CD4-positive, alpha-beta T cell (primary cell): ENCODE measurements at regions not wholly inside any gene's neighbourhood (a gene's known extent, or its start where the extent isn't known, plus 50 kb on each side); places are given as distances from the start of the nearest gene placed in this dataset.

Experiments
- ATAC-seq: fragments of 200-7000 bp; cut with Tn5 transposase; one replicate; pipeline ENCODE4 v1.10.0; 2022; ENCODE audit warnings: mild to moderate bottlenecking; ENCODE audit not compliant: poor library complexity
- CTCF ChIA-PET: fragments of 350-600 bp; sonication (Branson Sonifier 250); formaldehyde crosslinking; loops from one replicate; lab custom pipeline; 2021; ENCODE audit warnings: antibody characterized with exemption, inconsistent platforms; lab: Charles Lee
- POLR2A ChIA-PET: fragments of 350-600 bp; sonication (Branson Sonifier 250); formaldehyde crosslinking; loops from one replicate; lab custom pipeline; 2021; ENCODE audit warnings: antibody characterized with exemption, inconsistent platforms; lab: Charles Lee
- DNase-seq, 14 experiments: peaks; one replicate each; pipeline ENCODE4 v3.0.0-alpha.2; 2013 to 2020; ENCODE audit warnings: mixed read lengths in 2 of 14
- H3K27ac ChIP-seq, 2 donors: one replicate each; pipeline versions ENCODE4 v1.5.1 to v1.7.0; 2013; ENCODE audit warnings: low read length in 2 of 2, low read depth in 1 of 2, mild to moderate bottlenecking in 1 of 2
- H3K27me3 ChIP-seq, 2 experiments: 1 replicate in 1 of 2; 2 replicates in 1 of 2; pipeline versions ENCODE4 v1.6.1 to v1.7.0; 2013; ENCODE audit warnings: low read length in 2 of 2, control low read depth in 1 of 2, mild to moderate bottlenecking in 1 of 2, moderate library complexity in 1 of 2; ENCODE audit not compliant: insufficient read depth in 2 of 2, control insufficient read depth in 1 of 2
- H3K36me3 ChIP-seq: one replicate; pipeline ENCODE4 v1.6.1; 2013; ENCODE audit warnings: low read length, control low read depth; ENCODE audit not compliant: insufficient read depth
- H3K4me1 ChIP-seq: one replicate; pipeline ENCODE4 v1.6.1; 2013; ENCODE audit warnings: low read length, control low read depth; ENCODE audit not compliant: insufficient read depth
- H3K4me3 ChIP-seq: one replicate; pipeline ENCODE4 v1.5.1; 2013; ENCODE audit warnings: mild to moderate bottlenecking, low read length, moderate library complexity
- H3K9me3 ChIP-seq, 2 experiments: 1 replicate in 1 of 2; 2 replicates in 1 of 2; pipeline versions ENCODE4 v1.6.1 to v1.7.0; 2013; ENCODE audit warnings: low read length in 2 of 2, mild to moderate bottlenecking in 2 of 2, control low read depth in 1 of 2, moderate library complexity in 1 of 2; ENCODE audit not compliant: control insufficient read depth in 1 of 2, insufficient read depth in 1 of 2
- H3K27ac Mint-ChIP-seq: one replicate; pipeline ENCODE4 v1.8.0; 2020; ENCODE audit warnings: mixed read lengths
- H3K27me3 Mint-ChIP-seq: one replicate; pipeline ENCODE4 v1.8.0; 2021; ENCODE audit warnings: mixed read lengths
- H3K36me3 Mint-ChIP-seq: one replicate; pipeline ENCODE4 v1.8.0; 2021; ENCODE audit warnings: low read depth, mixed read lengths
- H3K4me1 Mint-ChIP-seq: one replicate; pipeline ENCODE4 v1.8.0; 2021; ENCODE audit warnings: low read depth, mixed read lengths
- H3K4me3 Mint-ChIP-seq: one replicate; pipeline ENCODE4 v1.8.0; 2020; ENCODE audit warnings: mild to moderate bottlenecking, mixed read lengths
- H3K9me3 Mint-ChIP-seq: one replicate; pipeline ENCODE4 v1.8.0; 2020; ENCODE audit warnings: mixed read lengths
- intact Hi-C, 2 experiments: fragments of 100-400 bp; cut with DNase I in 1 of 2; cut with micrococcal nuclease in 1 of 2; formaldehyde crosslinking; loops; one replicate each; pipeline versions ENCODE4 v1.15.1 to v1.9.0; 2023 to 2025; cut with DNase I, micrococcal nuclease
- TF ChIP-seq, protein P1 (sequence below): fragments of 200-600 bp; IDR thresholded peaks from one replicate; pipeline ENCODE4 v1.8.0; 2022; ENCODE audit warnings: antibody characterized with exemption, mild to moderate bottlenecking

GRCh38 chrX:8036914-8037313, 109.7 kb upstream of the PNPLA4 start:
- Histone ChIP-seq H3K4me1 (peaks cover 4% of the 10 kb centered on the region), H3K9me3 (no peaks in the 10 kb centered on the region), H3K4me3 (no peak overlapping the region), H3K27ac (no peak overlapping the region), H3K36me3 (no peaks in the 10 kb centered on the region), H3K27me3 (no peaks in the 10 kb centered on the region)
- no peaks in the 10 kb centered on the region for H3K9me3 Mint-ChIP-seq
- ChIA-PET POLR2A (no interaction called here), CTCF (no interaction called here)
- H3K27ac Mint-ChIP-seq = no peak overlapping the region
- H3K27me3 Mint-ChIP-seq = no peaks in the 10 kb centered on the region
- intact Hi-C loops = no loop called here
- H3K4me1 Mint-ChIP-seq = peaks cover 18% of the 10 kb centered on the region
- DNase-seq (no peak), ATAC-seq (no peak)
- TF ChIP-seq, protein P1, sequence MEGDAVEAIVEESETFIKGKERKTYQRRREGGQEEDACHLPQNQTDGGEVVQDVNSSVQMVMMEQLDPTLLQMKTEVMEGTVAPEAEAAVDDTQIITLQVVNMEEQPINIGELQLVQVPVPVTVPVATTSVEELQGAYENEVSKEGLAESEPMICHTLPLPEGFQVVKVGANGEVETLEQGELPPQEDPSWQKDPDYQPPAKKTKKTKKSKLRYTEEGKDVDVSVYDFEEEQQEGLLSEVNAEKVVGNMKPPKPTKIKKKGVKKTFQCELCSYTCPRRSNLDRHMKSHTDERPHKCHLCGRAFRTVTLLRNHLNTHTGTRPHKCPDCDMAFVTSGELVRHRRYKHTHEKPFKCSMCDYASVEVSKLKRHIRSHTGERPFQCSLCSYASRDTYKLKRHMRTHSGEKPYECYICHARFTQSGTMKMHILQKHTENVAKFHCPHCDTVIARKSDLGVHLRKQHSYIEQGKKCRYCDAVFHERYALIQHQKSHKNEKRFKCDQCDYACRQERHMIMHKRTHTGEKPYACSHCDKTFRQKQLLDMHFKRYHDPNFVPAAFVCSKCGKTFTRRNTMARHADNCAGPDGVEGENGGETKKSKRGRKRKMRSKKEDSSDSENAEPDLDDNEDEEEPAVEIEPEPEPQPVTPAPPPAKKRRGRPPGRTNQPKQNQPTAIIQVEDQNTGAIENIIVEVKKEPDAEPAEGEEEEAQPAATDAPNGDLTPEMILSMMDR = no peak
- no peaks in the 10 kb centered on the region for H3K36me3 Mint-ChIP-seq
- H3K4me3 Mint-ChIP-seq = no peak overlapping the region

DNA sequence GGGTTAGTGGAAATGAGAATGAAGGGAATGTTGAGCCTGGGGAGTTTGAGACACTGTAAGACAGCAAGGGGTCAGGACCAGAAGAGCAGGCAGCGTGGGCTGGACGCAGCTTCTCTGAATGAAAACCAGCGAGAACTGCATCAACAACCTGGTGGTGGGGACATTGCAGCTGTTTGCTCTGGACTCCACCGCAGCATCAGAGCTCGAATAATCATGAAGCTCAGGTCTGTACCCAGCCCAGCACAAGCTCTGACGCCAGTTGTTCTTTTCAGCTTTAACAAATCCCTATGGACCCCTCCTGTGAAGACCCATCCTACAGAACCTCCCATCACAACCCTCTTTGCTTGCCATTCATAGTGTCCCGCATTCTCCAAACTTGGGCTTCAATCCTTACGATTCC, 106.8 kb upstream of the PNPLA4 start:
- Histone ChIP-seq H3K4me1 (peaks cover 4% of the 10 kb centered on the region), H3K9me3 (no peaks in the 10 kb centered on the region), H3K36me3 (no peaks in the 10 kb centered on the region), H3K27ac (no peak overlapping the region), H3K4me3 (no peak overlapping the region), H3K27me3 (no peaks in the 10 kb centered on the region)
- no peaks in the 10 kb centered on the region for H3K36me3 Mint-ChIP-seq
- no peak for DNase-seq
- ChIA-PET POLR2A (no interaction called here), CTCF (no interaction called here)
- TF ChIP-seq, protein P1 = no peak
- no peaks in the 10 kb centered on the region for H3K27me3 Mint-ChIP-seq
- H3K4me3 Mint-ChIP-seq = no peak overlapping the region
- H3K4me1 Mint-ChIP-seq = peaks cover 18% of the 10 kb centered on the region
- H3K9me3 Mint-ChIP-seq = no peaks in the 10 kb centered on the region
- H3K27ac Mint-ChIP-seq = no peak overlapping the region
- ATAC-seq = no peak
- intact Hi-C loops = no loop called here

DNA sequence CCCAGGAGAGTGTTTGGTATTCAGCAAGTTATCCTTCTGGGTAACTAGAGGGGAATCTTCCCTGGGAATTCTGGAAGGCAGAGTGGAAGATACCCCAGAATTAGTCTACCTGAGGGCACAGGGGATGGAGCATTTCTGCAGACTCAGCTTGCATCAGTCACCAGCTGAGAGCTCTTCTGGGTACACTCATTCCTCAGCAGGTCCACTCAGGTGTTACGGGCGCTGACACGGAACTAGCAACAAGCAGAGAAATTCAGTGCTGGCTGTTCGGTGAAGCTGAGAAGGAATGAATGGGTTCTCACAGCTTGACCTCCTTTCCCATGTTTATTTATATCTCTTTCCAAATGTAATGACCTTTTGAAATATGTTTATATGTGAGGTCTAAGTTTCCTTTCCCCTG, 106.0 kb upstream of the PNPLA4 start:
- no peak overlapping the region for H3K27ac ChIP-seq
- Mint-ChIP-seq H3K27me3 (no peaks in the 10 kb centered on the region), H3K9me3 (no peaks in the 10 kb centered on the region), H3K36me3 (no peaks in the 10 kb centered on the region), H3K4me1 (peaks cover 11% of the 10 kb centered on the region), H3K27ac (no peak overlapping the region), H3K4me3 (no peak overlapping the region)
- TF ChIP-seq, protein P1 = no peak
- ChIA-PET POLR2A (no interaction called here), CTCF (no interaction called here)
- ATAC-seq (no peak), DNase-seq (no peak)
- intact Hi-C loops = no loop called here
- H3K36me3 ChIP-seq = no peaks in the 10 kb centered on the region
- H3K9me3 ChIP-seq = no peaks in the 10 kb centered on the region
- peaks cover 3% of the 10 kb centered on the region for H3K4me1 ChIP-seq
- H3K4me3 ChIP-seq = no peak overlapping the region
- H3K27me3 ChIP-seq = no peaks in the 10 kb centered on the region
